Gastroesophageal sphincter (tissue), 3 donors: ENCODE measurements at regions not wholly inside any gene's neighbourhood (a gene's known extent, or its start where the extent isn't known, plus 50 kb on each side); places are given as distances from the start of the nearest gene placed in this dataset.

ENCODE experiments used
- POLR2A ChIP-seq, 2 donors: fragments of 450-650 bp; IDR thresholded peaks; one replicate each; pipeline ENCODE4 v1.6.1; 2017; ENCODE audit warnings: antibody characterized with exemption in 2 of 2, mild to moderate bottlenecking in 2 of 2, moderate library complexity in 1 of 2
- POLR2AphosphoS5 ChIP-seq: sonication (generic); formaldehyde crosslinking; IDR thresholded peaks from one replicate; pipeline ENCODE4 v1.6.1; 2017; ENCODE audit warnings: antibody characterized with exemption
- TF ChIP-seq, protein P1 (sequence below), 4 experiments: fragments of 200-600 bp in 2 of 4; fragments of 450-650 bp in 2 of 4; sonication (generic) in 1 of 4; IDR thresholded peaks; one replicate each; pipeline ENCODE4 v1.5.1; 2017 to 2019; ENCODE audit warnings: antibody characterized with exemption in 4 of 4, mild to moderate bottlenecking in 2 of 4, moderate library complexity in 2 of 4

DNA sequence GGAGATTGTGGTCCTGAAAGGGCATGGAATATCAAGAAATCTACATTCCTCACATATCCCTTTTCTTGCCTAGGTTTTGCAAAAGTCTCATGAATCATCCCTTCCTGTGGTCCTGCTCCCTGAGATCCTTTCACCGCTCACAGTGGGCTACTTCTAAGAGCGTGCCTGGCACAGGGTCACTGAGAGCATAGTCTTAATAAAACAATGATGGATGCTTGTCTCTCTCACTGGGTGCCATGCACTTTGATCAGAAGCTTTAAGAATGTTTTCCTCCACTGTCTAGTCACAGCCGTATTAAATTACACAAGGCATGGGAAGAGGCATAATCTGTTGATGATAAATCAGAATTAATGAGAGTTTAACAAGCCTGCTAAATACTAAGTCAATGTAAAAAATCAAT, 269.7 kb upstream of the ATP10A start:
- TF ChIP-seq, protein P1, sequence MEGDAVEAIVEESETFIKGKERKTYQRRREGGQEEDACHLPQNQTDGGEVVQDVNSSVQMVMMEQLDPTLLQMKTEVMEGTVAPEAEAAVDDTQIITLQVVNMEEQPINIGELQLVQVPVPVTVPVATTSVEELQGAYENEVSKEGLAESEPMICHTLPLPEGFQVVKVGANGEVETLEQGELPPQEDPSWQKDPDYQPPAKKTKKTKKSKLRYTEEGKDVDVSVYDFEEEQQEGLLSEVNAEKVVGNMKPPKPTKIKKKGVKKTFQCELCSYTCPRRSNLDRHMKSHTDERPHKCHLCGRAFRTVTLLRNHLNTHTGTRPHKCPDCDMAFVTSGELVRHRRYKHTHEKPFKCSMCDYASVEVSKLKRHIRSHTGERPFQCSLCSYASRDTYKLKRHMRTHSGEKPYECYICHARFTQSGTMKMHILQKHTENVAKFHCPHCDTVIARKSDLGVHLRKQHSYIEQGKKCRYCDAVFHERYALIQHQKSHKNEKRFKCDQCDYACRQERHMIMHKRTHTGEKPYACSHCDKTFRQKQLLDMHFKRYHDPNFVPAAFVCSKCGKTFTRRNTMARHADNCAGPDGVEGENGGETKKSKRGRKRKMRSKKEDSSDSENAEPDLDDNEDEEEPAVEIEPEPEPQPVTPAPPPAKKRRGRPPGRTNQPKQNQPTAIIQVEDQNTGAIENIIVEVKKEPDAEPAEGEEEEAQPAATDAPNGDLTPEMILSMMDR (IDR thresholded peaks at IDR 0.05): no peak
- TF ChIP-seq POLR2A (IDR thresholded peaks at IDR 0.05) (no peak), POLR2AphosphoS5 (no peak)
